ENCODE measurements at regions not wholly inside any gene's neighbourhood (a gene's known extent, or its start where the extent isn't known, plus 50 kb on each side); places are given as distances from the start of the nearest gene placed in this dataset.
A peak's percentile ranks its signal among the peaks of the same experiment; 100 is the strongest.

DNA sequence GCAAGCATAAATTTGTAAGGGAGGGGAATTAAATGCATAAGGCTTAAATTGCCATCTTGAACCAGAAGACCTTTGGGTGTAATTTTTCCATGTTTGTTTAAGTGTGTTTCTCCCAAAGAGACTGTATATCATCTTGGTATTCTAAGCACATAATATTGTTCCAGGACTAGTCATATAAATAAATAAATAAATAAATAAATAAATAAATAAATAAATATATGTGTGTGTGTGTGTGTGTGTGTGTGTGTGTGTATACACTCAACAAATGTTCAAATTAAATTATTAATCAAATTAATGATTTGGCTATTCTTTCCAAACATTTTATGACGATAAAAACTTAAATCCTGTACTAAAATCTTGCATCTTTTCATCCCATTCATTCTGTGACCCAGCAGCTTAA, 867.8 kb upstream of the KLHL29 start:
- H3K27ac ChIP-seq, result no peak overlapping the region
- intact Hi-C loops (cut with DNase I; ENCODE audit: low total_unique reads), result no loop called here
- no peaks in the 10 kb centered on the region for H3K27me3 ChIP-seq
- no peaks in the 10 kb centered on the region for H3K36me3 ChIP-seq
- TF ChIP-seq, protein P1, sequence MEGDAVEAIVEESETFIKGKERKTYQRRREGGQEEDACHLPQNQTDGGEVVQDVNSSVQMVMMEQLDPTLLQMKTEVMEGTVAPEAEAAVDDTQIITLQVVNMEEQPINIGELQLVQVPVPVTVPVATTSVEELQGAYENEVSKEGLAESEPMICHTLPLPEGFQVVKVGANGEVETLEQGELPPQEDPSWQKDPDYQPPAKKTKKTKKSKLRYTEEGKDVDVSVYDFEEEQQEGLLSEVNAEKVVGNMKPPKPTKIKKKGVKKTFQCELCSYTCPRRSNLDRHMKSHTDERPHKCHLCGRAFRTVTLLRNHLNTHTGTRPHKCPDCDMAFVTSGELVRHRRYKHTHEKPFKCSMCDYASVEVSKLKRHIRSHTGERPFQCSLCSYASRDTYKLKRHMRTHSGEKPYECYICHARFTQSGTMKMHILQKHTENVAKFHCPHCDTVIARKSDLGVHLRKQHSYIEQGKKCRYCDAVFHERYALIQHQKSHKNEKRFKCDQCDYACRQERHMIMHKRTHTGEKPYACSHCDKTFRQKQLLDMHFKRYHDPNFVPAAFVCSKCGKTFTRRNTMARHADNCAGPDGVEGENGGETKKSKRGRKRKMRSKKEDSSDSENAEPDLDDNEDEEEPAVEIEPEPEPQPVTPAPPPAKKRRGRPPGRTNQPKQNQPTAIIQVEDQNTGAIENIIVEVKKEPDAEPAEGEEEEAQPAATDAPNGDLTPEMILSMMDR (IDR thresholded peaks at IDR 0.05 in 4 of 5, conservative IDR thresholded peaks at IDR 0.05 in 1 of 5), result no peak
- TF ChIP-seq POLR2A (IDR thresholded peaks at IDR 0.05), result no peak
- ATAC-seq (no peak), DNase-seq (no peak)
- in situ Hi-C loops (cut with MboI; ENCODE audit: low sequenced_read_pairs in 4 of 4), result no loop called here
- H3K9me3 ChIP-seq, result no peaks in the 10 kb centered on the region
- no peak overlapping the region for H3K4me3 ChIP-seq
- H3K4me1 ChIP-seq, result no peaks in the 10 kb centered on the region

DNA sequence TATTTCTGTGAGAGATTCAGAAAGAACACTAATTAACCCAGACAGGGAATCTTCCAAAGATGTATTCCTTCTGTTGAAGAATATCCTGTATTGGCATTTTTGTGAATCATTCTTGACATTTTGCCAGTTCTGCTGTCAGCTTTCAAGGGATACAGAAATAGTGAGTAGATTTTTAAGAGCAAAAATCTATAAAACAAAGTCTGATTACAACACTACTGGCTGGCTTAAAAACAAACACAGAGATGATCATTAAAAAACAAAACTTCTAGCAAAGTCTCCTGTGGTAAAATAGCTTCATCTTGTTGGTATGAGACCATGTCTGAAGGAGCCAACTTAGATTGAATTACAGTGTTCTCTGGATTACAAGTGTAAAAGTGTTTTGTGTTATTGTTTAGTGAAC, 866.3 kb upstream of the KLHL29 start:
- H3K27ac ChIP-seq, result no peak overlapping the region
- no peaks in the 10 kb centered on the region for H3K9me3 ChIP-seq
- H3K4me1 ChIP-seq, result no peaks in the 10 kb centered on the region
- ATAC-seq (peak; percentile 16 to 36), DNase-seq (no peak)
- intact Hi-C loops (cut with DNase I; ENCODE audit: low total_unique reads), result no loop called here
- no peaks in the 10 kb centered on the region for H3K36me3 ChIP-seq
- H3K4me3 ChIP-seq, result no peak overlapping the region
- in situ Hi-C loops (cut with MboI; ENCODE audit: low sequenced_read_pairs in 4 of 4), result no loop called here
- H3K27me3 ChIP-seq, result no peaks in the 10 kb centered on the region
- TF ChIP-seq, protein P1 (IDR thresholded peaks at IDR 0.05 in 4 of 5, conservative IDR thresholded peaks at IDR 0.05 in 1 of 5), result no peak
- TF ChIP-seq POLR2A (IDR thresholded peaks at IDR 0.05), result no peak

DNA sequence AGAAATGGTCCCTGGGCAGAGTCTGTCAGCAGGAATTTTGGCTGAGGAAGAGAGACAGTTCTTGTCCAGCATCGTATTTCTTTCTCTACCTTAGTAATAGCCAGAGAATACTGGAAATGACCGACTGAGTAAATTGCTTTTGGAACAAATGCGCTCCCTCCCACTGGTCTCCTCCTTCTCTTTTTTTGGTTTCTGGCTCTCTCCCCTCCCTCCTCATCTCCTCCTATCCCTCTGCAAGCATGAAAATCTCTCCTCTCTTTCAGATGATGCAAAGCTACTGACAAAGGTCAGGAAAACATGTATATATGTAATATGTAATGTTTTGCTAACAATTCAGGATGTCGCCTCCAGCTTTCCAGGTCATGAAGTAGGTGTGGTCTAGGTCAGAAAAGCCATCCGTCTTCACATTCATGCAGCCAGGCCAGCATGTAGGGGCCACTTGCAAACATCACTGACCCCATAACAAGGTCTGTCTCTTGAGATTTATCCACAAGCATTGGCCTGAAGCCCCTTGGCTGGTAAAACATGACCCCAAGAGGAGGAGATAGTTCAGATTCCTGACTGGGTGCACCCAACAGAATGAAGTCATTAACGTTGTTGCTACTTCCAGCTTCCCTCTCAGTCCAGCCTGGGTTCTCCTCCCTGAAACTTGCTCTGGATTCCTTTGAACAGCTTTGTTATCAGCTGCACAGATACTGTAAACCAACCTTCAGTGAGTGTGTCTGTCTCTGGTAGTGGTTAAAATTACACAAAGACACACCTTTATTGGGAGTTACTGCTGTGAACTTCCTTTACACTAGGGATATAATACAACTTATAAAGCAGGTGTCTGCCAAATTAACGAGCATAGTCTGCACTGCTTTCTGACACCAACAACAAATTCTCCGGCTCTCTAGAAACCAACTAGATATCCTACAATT, 864.4 kb upstream of the KLHL29 start:
- intact Hi-C loops (cut with DNase I; ENCODE audit: low total_unique reads), result no loop called here
- no peaks in the 10 kb centered on the region for H3K4me1 ChIP-seq
- no peaks in the 10 kb centered on the region for H3K36me3 ChIP-seq
- H3K27me3 ChIP-seq, result no peaks in the 10 kb centered on the region
- in situ Hi-C loops (cut with MboI; ENCODE audit: low sequenced_read_pairs in 4 of 4), result no loop called here
- H3K4me3 ChIP-seq, result no peak overlapping the region
- ATAC-seq (no peak), DNase-seq (no peak)
- H3K27ac ChIP-seq, result no peak overlapping the region
- H3K9me3 ChIP-seq, result no peaks in the 10 kb centered on the region
- TF ChIP-seq, protein P1 (IDR thresholded peaks at IDR 0.05 in 4 of 5, conservative IDR thresholded peaks at IDR 0.05 in 1 of 5), result no peak
- no peak for TF ChIP-seq POLR2A (IDR thresholded peaks at IDR 0.05)

DNA sequence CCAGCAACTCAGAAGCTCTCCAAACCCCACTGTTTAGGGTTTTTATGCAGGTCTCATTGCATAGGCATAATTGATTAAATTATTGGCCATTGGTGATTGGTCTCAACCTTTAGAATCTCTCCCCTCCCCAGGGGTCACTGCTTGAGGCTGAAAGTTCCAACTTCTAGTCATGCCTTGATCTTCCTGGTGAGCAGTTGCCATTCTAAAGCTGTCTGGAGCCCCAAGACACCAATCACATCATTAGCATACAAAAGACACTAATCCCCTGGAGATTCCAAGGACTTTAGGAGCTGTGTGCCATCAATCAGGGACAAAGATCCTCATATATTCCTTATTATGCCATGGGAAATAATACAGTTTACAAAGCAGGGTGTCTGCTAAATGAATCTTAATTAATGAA, 863.4 kb upstream of the KLHL29 start:
- ATAC-seq, result no peak
- H3K27ac ChIP-seq, result no peak overlapping the region

More for the DNA sequence above, 863.4 kb upstream of the KLHL29 start:
- Histone ChIP-seq H3K27me3 (no peaks in the 10 kb centered on the region), H3K4me1 (no peaks in the 10 kb centered on the region), H3K9me3 (no peaks in the 10 kb centered on the region), H3K36me3 (no peaks in the 10 kb centered on the region), H3K4me3 (no peak overlapping the region)
- no peak for TF ChIP-seq POLR2A (IDR thresholded peaks at IDR 0.05)
- TF ChIP-seq, protein P1 (IDR thresholded peaks at IDR 0.05 in 4 of 5, conservative IDR thresholded peaks at IDR 0.05 in 1 of 5), result no peak
- intact Hi-C loops (cut with DNase I; ENCODE audit: low total_unique reads), result no loop called here
- DNase-seq, result no peak
- in situ Hi-C loops (cut with MboI; ENCODE audit: low sequenced_read_pairs in 4 of 4), result no loop called here

Data from gastrocnemius medialis (tissue), 4 donors.